H9 (cell line): ENCODE measurements at regions not wholly inside any gene's neighbourhood (a gene's known extent, or its start where the extent isn't known, plus 50 kb on each side); places are given as distances from the start of the nearest gene placed in this dataset.

Source experiments
- DNase-seq: peaks from one replicate; pipeline ENCODE4 v3.0.0-alpha.2; 2017
- H2AFZ ChIP-seq: one replicate; pipeline ENCODE4 v1.6.1; 2013; ENCODE audit warnings: mild to moderate bottlenecking, low read length, control low read depth, moderate library complexity
- H2AK5ac ChIP-seq: 2 replicates; pipeline ENCODE4 v1.6.1; 2013; ENCODE audit warnings: low read length, control low read depth, mixed read lengths; ENCODE audit not compliant: insufficient read length
- H2BK120ac ChIP-seq: one replicate; pipeline ENCODE4 v1.6.1; 2013; ENCODE audit warnings: low read depth, mild to moderate bottlenecking, low read length, control low read depth, inconsistent platforms; ENCODE audit not compliant: poor library complexity, severe bottlenecking
- H2BK12ac ChIP-seq: 2 replicates; pipeline ENCODE4 v1.6.1; 2013; ENCODE audit warnings: low read length, control low read depth, mixed read lengths, low read depth; ENCODE audit not compliant: insufficient read length
- H2BK15ac ChIP-seq: 2 replicates; pipeline ENCODE4 v1.6.1; 2013; ENCODE audit warnings: low read depth, low read length, control low read depth
- H2BK20ac ChIP-seq: one replicate; pipeline ENCODE4 v1.6.1; 2013; ENCODE audit warnings: low read depth, mild to moderate bottlenecking, low read length, control low read depth, inconsistent platforms; ENCODE audit not compliant: poor library complexity, severe bottlenecking
- H2BK5ac ChIP-seq: 2 replicates; pipeline ENCODE4 v1.6.1; 2013; ENCODE audit warnings: low read length, control low read depth, mixed read lengths; ENCODE audit not compliant: insufficient read length
- H3K14ac ChIP-seq: 2 replicates; pipeline ENCODE4 v1.6.1; 2013; ENCODE audit warnings: low read length, control low read depth; ENCODE audit not compliant: insufficient read depth
- H3K18ac ChIP-seq: 2 replicates; pipeline ENCODE4 v1.6.1; 2013; ENCODE audit warnings: low read depth, mild to moderate bottlenecking, mixed read lengths, low read length, control low read depth; ENCODE audit not compliant: insufficient read length
- H3K23ac ChIP-seq: 2 replicates; pipeline ENCODE4 v1.6.1; 2013; ENCODE audit warnings: low read length, control low read depth, mixed read lengths, low read depth; ENCODE audit not compliant: insufficient read length
- H3K23me2 ChIP-seq: 2 replicates; pipeline ENCODE4 v1.6.1; 2013; ENCODE audit warnings: low read depth, mild to moderate bottlenecking, mixed read lengths, low read length, control low read depth; ENCODE audit not compliant: insufficient read length, poor library complexity, severe bottlenecking
- H3K27ac ChIP-seq: 2 replicates; pipeline ENCODE4 v1.5.1; 2013; ENCODE audit warnings: low read length, control low read depth, mixed read lengths, low read depth; ENCODE audit not compliant: insufficient read length
- H3K27me3 ChIP-seq: 2 replicates; pipeline ENCODE4 v1.6.1; 2013; ENCODE audit warnings: low read length, control low read depth, inconsistent platforms; ENCODE audit not compliant: insufficient read depth
- H3K4ac ChIP-seq: 2 replicates; pipeline ENCODE4 v1.6.1; 2013; ENCODE audit warnings: low read depth, mild to moderate bottlenecking, control low read depth, inconsistent platforms, low read length, moderate library complexity
- H3K4me1 ChIP-seq: 2 replicates; pipeline ENCODE4 v1.6.1; 2013; ENCODE audit warnings: low read length, control low read depth, inconsistent platforms; ENCODE audit not compliant: insufficient read depth
- H3K4me2 ChIP-seq: 2 replicates; pipeline ENCODE4 v1.6.1; 2013; ENCODE audit warnings: low read length, control low read depth, mixed read lengths; ENCODE audit not compliant: insufficient read length, insufficient read depth
- H3K56ac ChIP-seq: 2 replicates; pipeline ENCODE4 v1.6.1; 2013; ENCODE audit warnings: low read depth, mild to moderate bottlenecking, mixed read lengths, low read length, control low read depth; ENCODE audit not compliant: insufficient read length
- H3K79me1 ChIP-seq: 2 replicates; pipeline ENCODE4 v1.6.1; 2013; ENCODE audit warnings: low read depth, mild to moderate bottlenecking, moderate library complexity, low read length, control low read depth, inconsistent platforms; ENCODE audit not compliant: insufficient read depth, poor library complexity, severe bottlenecking
- H3K79me2 ChIP-seq: 2 replicates; pipeline ENCODE4 v1.6.1; 2013; ENCODE audit warnings: low read length, control low read depth, inconsistent platforms; ENCODE audit not compliant: insufficient read depth
- H3K9ac ChIP-seq: 2 replicates; pipeline ENCODE4 v1.6.1; 2013; ENCODE audit warnings: low read length, control low read depth, mixed read lengths; ENCODE audit not compliant: insufficient read length; ENCODE audit errors: extremely low read depth
- H3K9me3 ChIP-seq: one replicate; pipeline ENCODE4 v1.6.1; 2013; ENCODE audit warnings: low read depth, low read length, inconsistent platforms; ENCODE audit not compliant: control insufficient read depth
- H3T11ph ChIP-seq: one replicate; pipeline ENCODE4 v1.6.1; 2013; ENCODE audit warnings: mild to moderate bottlenecking, low read length, control low read depth, inconsistent platforms
- H4K20me1 ChIP-seq: one replicate; pipeline ENCODE4 v1.6.1; 2013; ENCODE audit not compliant: control insufficient read depth, insufficient read length, insufficient read depth
- H4K5ac ChIP-seq: 2 replicates; pipeline ENCODE4 v1.6.1; 2013; ENCODE audit warnings: low read depth, mild to moderate bottlenecking, mixed read lengths, low read length, control low read depth; ENCODE audit not compliant: insufficient read length
- H4K8ac ChIP-seq: replicated peaks from 2 replicates; pipeline ENCODE4 v1.6.1; 2013; ENCODE audit warnings: low read length, control low read depth, mixed read lengths, low read depth; ENCODE audit not compliant: insufficient read length
- H4K91ac ChIP-seq: 2 replicates; pipeline ENCODE4 v1.6.1; 2013; ENCODE audit warnings: low read depth, mild to moderate bottlenecking, moderate library complexity, mixed read lengths, low read length, control low read depth; ENCODE audit not compliant: insufficient read length
- H3K27ac Mint-ChIP-seq, 3 experiments: 2 replicates in 2 of 3; 3 replicates in 1 of 3; pipeline ENCODE4 v1.8.0; 2020 to 2021; ENCODE audit warnings: mixed read lengths in 3 of 3, mild to moderate bottlenecking in 1 of 3, moderate library complexity in 1 of 3
- H3K27me3 Mint-ChIP-seq: 2 replicates; pipeline ENCODE4 v1.8.0; 2021; ENCODE audit warnings: low read depth, mild to moderate bottlenecking, moderate library complexity, mixed read lengths
- H3K36me3 Mint-ChIP-seq, 3 experiments: 2 replicates in 2 of 3; 3 replicates in 1 of 3; pipeline ENCODE4 v1.8.0; 2020 to 2021; ENCODE audit warnings: low read depth in 3 of 3, mixed read lengths in 3 of 3; ENCODE audit not compliant: insufficient read depth in 1 of 3
- H3K4me1 Mint-ChIP-seq, 2 experiments: 2 replicates each; pipeline ENCODE4 v1.8.0; 2020; ENCODE audit warnings: mixed read lengths in 2 of 2
- H3K4me3 Mint-ChIP-seq, 2 experiments: 2 replicates in 1 of 2; 3 replicates in 1 of 2; pipeline ENCODE4 v1.8.0; 2020 to 2021; ENCODE audit warnings: mild to moderate bottlenecking in 2 of 2, mixed read lengths in 2 of 2, moderate library complexity in 1 of 2
- H3K9me3 Mint-ChIP-seq, 2 experiments: 2 replicates in 1 of 2; 3 replicates in 1 of 2; pipeline ENCODE4 v1.8.0; 2020; ENCODE audit warnings: mild to moderate bottlenecking in 2 of 2, mixed read lengths in 2 of 2, moderate library complexity in 1 of 2
- CTCF ChIP-seq: fragments of 200-600 bp; sonication (generic); conservative IDR thresholded peaks from 3 replicates; pipeline ENCODE4 v1.8.0; 2021; ENCODE audit warnings: antibody characterized with exemption, mild to moderate bottlenecking

GRCh38 chr4:111510535-111510934, 634.7 kb upstream of the FAM241A start:
- H3K27ac Mint-ChIP-seq = no peak overlapping the region
- H3K4me3 Mint-ChIP-seq = no peak overlapping the region
- Histone ChIP-seq H4K5ac (no peak overlapping the region), H2BK12ac (no peak overlapping the region), H2AFZ (no peak overlapping the region), H2AK5ac (no peak overlapping the region), H3K23me2 (no peaks in the 10 kb centered on the region), H4K20me1 (no peaks in the 10 kb centered on the region), H2BK15ac (no peak overlapping the region), H3K14ac (no peak overlapping the region), H3K27ac (no peak overlapping the region), H3K18ac (no peak overlapping the region), H2BK120ac (no peak overlapping the region), H3K79me1 (no peaks in the 10 kb centered on the region), H2BK5ac (no peak overlapping the region), H3K4me2 (no peak overlapping the region), H4K91ac (no peak overlapping the region), H2BK20ac (no peak overlapping the region), H4K8ac (no peak overlapping the region), H3K9ac (no peak overlapping the region), H3K23ac (no peak overlapping the region), H3K4ac (no peak overlapping the region), H3K79me2 (no peaks in the 10 kb centered on the region), H3K4me1 (no peaks in the 10 kb centered on the region), H3K27me3 (no peaks in the 10 kb centered on the region), H3K9me3 (no peaks in the 10 kb centered on the region), H3T11ph (no peak overlapping the region), H3K56ac (no peak overlapping the region)
- DNase-seq = no peak
- H3K27me3 Mint-ChIP-seq = no peaks in the 10 kb centered on the region
- no peaks in the 10 kb centered on the region for H3K9me3 Mint-ChIP-seq
- no peak for TF ChIP-seq CTCF
- H3K36me3 Mint-ChIP-seq = no peaks in the 10 kb centered on the region
- H3K4me1 Mint-ChIP-seq = peaks cover 0 to 2% of the 10 kb centered on the region in 2 experiments; a peak in 1 of 4 replicates
